Liver (tissue), 8 donors: ENCODE measurements at regions not wholly inside any gene's neighbourhood (a gene's known extent, or its start where the extent isn't known, plus 50 kb on each side); places are given as distances from the start of the nearest gene placed in this dataset.

Experiments used
- DNase-seq: peaks from one replicate; pipeline ENCODE4 v3.0.0-alpha.2; 2017; ENCODE audit warnings: low spot score
- H3K27ac ChIP-seq, 2 donors: one replicate each; pipeline ENCODE4 v1.7.0; 2013; ENCODE audit warnings: inconsistent platforms in 2 of 2, low read length in 2 of 2, control low read depth in 1 of 2, low read depth in 1 of 2, mild to moderate bottlenecking in 1 of 2
- H3K27me3 ChIP-seq, 4 donors: one replicate each; pipeline versions ENCODE4 v1.6.1 to v1.7.0; 2013; ENCODE audit warnings: low read length in 3 of 4, inconsistent platforms in 1 of 4, mild to moderate bottlenecking in 1 of 4, moderate library complexity in 1 of 4; ENCODE audit not compliant: control insufficient read depth in 4 of 4, insufficient read depth in 4 of 4
- H3K36me3 ChIP-seq, 4 donors: one replicate each; pipeline versions ENCODE4 v1.6.1 to v1.7.0; 2013; ENCODE audit warnings: low read length in 3 of 4, mild to moderate bottlenecking in 3 of 4, low read depth in 1 of 4, moderate library complexity in 1 of 4; ENCODE audit not compliant: control insufficient read depth in 4 of 4, insufficient read depth in 3 of 4
- H3K4me1 ChIP-seq, 4 donors: one replicate each; pipeline versions ENCODE4 v1.6.1 to v1.7.0; 2013; ENCODE audit warnings: low read length in 3 of 4, mild to moderate bottlenecking in 3 of 4, moderate library complexity in 1 of 4; ENCODE audit not compliant: control insufficient read depth in 4 of 4, insufficient read depth in 4 of 4
- H3K4me3 ChIP-seq, 3 donors: one replicate each; pipeline versions ENCODE4 v1.6.1 to v1.7.0; 2013; ENCODE audit warnings: low read length in 3 of 3, control low read depth in 1 of 3, low read depth in 1 of 3, mild to moderate bottlenecking in 1 of 3
- H3K9ac ChIP-seq, 2 donors: one replicate each; pipeline ENCODE4 v1.7.0; 2013; ENCODE audit warnings: low read length in 2 of 2, mild to moderate bottlenecking in 2 of 2, moderate library complexity in 2 of 2, control low read depth in 1 of 2, low read depth in 1 of 2
- H3K9me3 ChIP-seq, 4 donors: one replicate each; pipeline versions ENCODE4 v1.6.1 to v1.7.0; 2013; ENCODE audit warnings: low read length in 3 of 4; ENCODE audit not compliant: control insufficient read depth in 4 of 4
- ATF3 ChIP-seq: IDR thresholded peaks from 2 replicates; pipeline ENCODE4 v1.6.1; 2016; ENCODE audit warnings: antibody characterized with exemption
- CTCF ChIP-seq: fragments of 150-350 bp; IDR thresholded peaks from 2 replicates; pipeline ENCODE4 v1.5.1; 2017; ENCODE audit warnings: improper control_type of control experiment, low read depth, low read length; ENCODE audit not compliant: missing input control
- EGR1 ChIP-seq, 2 donors: IDR thresholded peaks; 2 replicates each; pipeline ENCODE4 v1.6.1; 2016 to 2018; ENCODE audit warnings: antibody characterized with exemption in 2 of 2, low read depth in 2 of 2
- FOXA1 ChIP-seq: IDR thresholded peaks from 2 replicates; pipeline ENCODE4 v1.6.1; 2016; ENCODE audit warnings: antibody characterized with exemption
- FOXA2 ChIP-seq: IDR thresholded peaks from 2 replicates; pipeline ENCODE4 v1.6.1; 2016; ENCODE audit warnings: antibody characterized with exemption
- GABPA ChIP-seq, 2 donors: IDR thresholded peaks in 1 of 2; conservative IDR thresholded peaks in 1 of 2; 2 replicates each; pipeline ENCODE4 v1.6.1; 2016; ENCODE audit warnings: antibody characterized with exemption in 2 of 2, mild to moderate bottlenecking in 1 of 2, moderate library complexity in 1 of 2
- HNF4A ChIP-seq, 2 donors: conservative IDR thresholded peaks; 2 replicates each; pipeline ENCODE4 v1.6.1; 2016; ENCODE audit warnings: antibody characterized with exemption in 2 of 2, mild to moderate bottlenecking in 2 of 2
- HNF4G ChIP-seq: IDR thresholded peaks from 2 replicates; pipeline ENCODE4 v1.6.1; 2016; ENCODE audit warnings: antibody characterized with exemption
- JUND ChIP-seq, 2 donors: IDR thresholded peaks; 2 replicates each; pipeline ENCODE4 v1.6.1; 2016; ENCODE audit warnings: antibody characterized with exemption in 2 of 2
- MAX ChIP-seq: IDR thresholded peaks from 2 replicates; pipeline ENCODE4 v1.6.1; 2016; ENCODE audit warnings: antibody characterized with exemption
- NR2F2 ChIP-seq: IDR thresholded peaks from 2 replicates; pipeline ENCODE4 v1.6.1; 2016; ENCODE audit warnings: antibody characterized with exemption
- RAD21 ChIP-seq, 2 donors: IDR thresholded peaks; 2 replicates each; pipeline ENCODE4 v1.6.1; 2016; ENCODE audit warnings: antibody characterized with exemption in 2 of 2, mild to moderate bottlenecking in 2 of 2
- REST ChIP-seq: IDR thresholded peaks from 2 replicates; pipeline ENCODE4 v1.6.1; 2016; ENCODE audit warnings: antibody characterized with exemption, mild to moderate bottlenecking
- RXRA ChIP-seq, 2 donors: IDR thresholded peaks; 2 replicates each; pipeline ENCODE4 v1.6.1; 2017 to 2018; ENCODE audit warnings: antibody characterized with exemption in 2 of 2, mild to moderate bottlenecking in 1 of 2
- SP1 ChIP-seq: IDR thresholded peaks from 2 replicates; pipeline ENCODE4 v1.6.1; 2018; ENCODE audit warnings: antibody characterized with exemption, mild to moderate bottlenecking
- TAF1 ChIP-seq: conservative IDR thresholded peaks from 2 replicates; pipeline ENCODE4 v1.6.1; 2016; ENCODE audit warnings: antibody characterized with exemption, mild to moderate bottlenecking
- YY1 ChIP-seq: IDR thresholded peaks from 2 replicates; pipeline ENCODE4 v1.6.1; 2016; ENCODE audit warnings: antibody characterized with exemption, mild to moderate bottlenecking
- ZBTB33 ChIP-seq: IDR thresholded peaks from 2 replicates; pipeline ENCODE4 v1.6.1; 2016; ENCODE audit warnings: antibody characterized with exemption
- WGBS: extraction: QIAGEN DNeasy Blood & Tissue Kit; methylation state at CpG from one replicate; pipeline ENCODE4 v1.1.7; 2013; 5-methylcytosine and 5-hydroxymethylcytosine counted together
- donor health status: healthy.
- donor health status: healthy.
- donor health status: healthy.
- donor health status: healthy.
- donor health status: healthy.

GRCh38 chr10:131011936-131012640 is 299.4 kb downstream of the TCERG1L start:
- peaks cover 0 to 4% (median 0%) of the 10 kb centered on the region in 4 donors for H3K27me3 ChIP-seq
- TF ChIP-seq ATF3 (no peak), RAD21 (IDR thresholded peaks at IDR 0.05) (no peak), TAF1 (no peak), YY1 (no peak), ZBTB33 (no peak), CTCF (no peak), REST (no peak), GABPA (IDR thresholded peaks at IDR 0.05 in 1 of 2, conservative IDR thresholded peaks at IDR 0.05 in 1 of 2) (no peak), RXRA (IDR thresholded peaks at IDR 0.05) (no peak), FOXA1 (no peak), HNF4A (conservative IDR thresholded peaks at IDR 0.05) (no peak), JUND (IDR thresholded peaks at IDR 0.05) (no peak), MAX (no peak), EGR1 (IDR thresholded peaks at IDR 0.05; ENCODE audit: low read depth in 2 of 2) (no peak), SP1 (no peak), NR2F2 (no peak), FOXA2 (no peak), HNF4G (no peak)
- H3K9me3 ChIP-seq = no peaks in the 10 kb centered on the region
- no peaks in the 10 kb centered on the region for H3K36me3 ChIP-seq
- DNase-seq = no peak
- 73% methylated on average over 10 of the region's 10 CpGs for WGBS
- H3K27ac ChIP-seq = no peak overlapping the region
- H3K4me1 ChIP-seq = no peaks in the 10 kb centered on the region
- H3K9ac ChIP-seq = no peak overlapping the region
- H3K4me3 ChIP-seq = no peak overlapping the region
